ENCODE measurements at regions not wholly inside any gene's neighbourhood (a gene's known extent, or its start where the extent isn't known, plus 50 kb on each side); places are given as distances from the start of the nearest gene placed in this dataset.

DNA sequence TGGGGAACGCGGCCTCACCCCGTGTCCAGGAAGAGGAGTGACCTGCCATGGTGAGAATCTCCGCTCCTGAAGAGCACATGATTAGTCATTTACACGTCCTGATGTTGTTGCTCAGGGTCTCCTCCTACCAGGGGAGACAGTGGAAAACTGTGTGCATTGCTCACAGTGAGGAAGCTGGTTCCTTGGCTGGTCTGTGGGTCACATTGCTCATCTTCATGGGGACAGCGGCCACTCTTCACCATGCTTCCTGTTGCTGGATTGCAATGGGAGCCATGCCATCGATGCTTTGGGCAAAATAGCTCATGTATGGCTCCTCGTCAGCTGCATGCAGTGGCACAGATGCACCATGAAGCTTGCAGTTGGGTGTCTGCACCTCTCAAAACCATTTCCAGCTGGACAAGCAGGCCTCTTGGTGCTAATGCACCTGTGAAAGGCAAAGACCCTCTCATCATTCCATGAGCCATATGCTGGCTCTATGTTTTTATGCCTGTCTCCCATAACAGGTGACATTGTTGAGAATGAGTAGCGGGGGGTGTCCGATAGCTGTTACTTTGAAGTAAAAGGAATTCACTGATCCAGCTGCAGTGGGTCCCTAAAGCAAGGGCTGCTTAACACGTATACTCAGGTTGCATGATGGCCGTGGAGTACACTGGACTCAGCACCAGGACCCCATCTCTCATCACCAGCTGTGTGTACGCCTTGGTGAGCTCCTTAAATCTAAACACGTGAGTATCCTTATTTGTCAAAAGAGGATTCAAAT lies 135.0 kb upstream of the ALKAL2 start:
- no peak overlapping the region for H3K9ac ChIP-seq (ENCODE audit: extremely low read depth, low read length, poor library complexity, severe bottlenecking)
- WGBS, 2 experiments (ENCODE audit: insufficient coverage in 1 of 2, insufficient read length in 1 of 2), result 91% methylated on average over 9 to 14 of the region's 14 CpGs
- TF ChIP-seq, protein P1, sequence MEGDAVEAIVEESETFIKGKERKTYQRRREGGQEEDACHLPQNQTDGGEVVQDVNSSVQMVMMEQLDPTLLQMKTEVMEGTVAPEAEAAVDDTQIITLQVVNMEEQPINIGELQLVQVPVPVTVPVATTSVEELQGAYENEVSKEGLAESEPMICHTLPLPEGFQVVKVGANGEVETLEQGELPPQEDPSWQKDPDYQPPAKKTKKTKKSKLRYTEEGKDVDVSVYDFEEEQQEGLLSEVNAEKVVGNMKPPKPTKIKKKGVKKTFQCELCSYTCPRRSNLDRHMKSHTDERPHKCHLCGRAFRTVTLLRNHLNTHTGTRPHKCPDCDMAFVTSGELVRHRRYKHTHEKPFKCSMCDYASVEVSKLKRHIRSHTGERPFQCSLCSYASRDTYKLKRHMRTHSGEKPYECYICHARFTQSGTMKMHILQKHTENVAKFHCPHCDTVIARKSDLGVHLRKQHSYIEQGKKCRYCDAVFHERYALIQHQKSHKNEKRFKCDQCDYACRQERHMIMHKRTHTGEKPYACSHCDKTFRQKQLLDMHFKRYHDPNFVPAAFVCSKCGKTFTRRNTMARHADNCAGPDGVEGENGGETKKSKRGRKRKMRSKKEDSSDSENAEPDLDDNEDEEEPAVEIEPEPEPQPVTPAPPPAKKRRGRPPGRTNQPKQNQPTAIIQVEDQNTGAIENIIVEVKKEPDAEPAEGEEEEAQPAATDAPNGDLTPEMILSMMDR (conservative IDR thresholded peaks at IDR 0.05), result no peak
- no peaks in the 10 kb centered on the region for H3K36me3 ChIP-seq (ENCODE audit: control insufficient read depth, insufficient read depth, low read length)
- H3K27me3 Mint-ChIP-seq (ENCODE audit: insufficient read depth), result no peaks in the 10 kb centered on the region
- DNase-seq, result peak; percentile 24
- H3K4me1 ChIP-seq (ENCODE audit: control insufficient read depth, insufficient read depth, low read length), result no peaks in the 10 kb centered on the region
- no peaks in the 10 kb centered on the region for H3K9me3 Mint-ChIP-seq
- no peak overlapping the region for H3K27ac Mint-ChIP-seq
- no peaks in the 10 kb centered on the region for H3K36me3 Mint-ChIP-seq (ENCODE audit: low read depth)
- peaks cover 7% of the 10 kb centered on the region for H3K4me1 Mint-ChIP-seq
- H3K9me3 ChIP-seq (ENCODE audit: control insufficient read depth, low read length), result no peaks in the 10 kb centered on the region
- H3K27me3 ChIP-seq (ENCODE audit: control insufficient read depth, insufficient read depth, low read length, poor library complexity, severe bottlenecking), result no peaks in the 10 kb centered on the region
- H3K27ac ChIP-seq (ENCODE audit: low read depth, low read length), result no peak overlapping the region
- H3K4me3 ChIP-seq (ENCODE audit: low read length), result no peak overlapping the region
- H3K4me3 Mint-ChIP-seq, result no peak overlapping the region

DNA sequence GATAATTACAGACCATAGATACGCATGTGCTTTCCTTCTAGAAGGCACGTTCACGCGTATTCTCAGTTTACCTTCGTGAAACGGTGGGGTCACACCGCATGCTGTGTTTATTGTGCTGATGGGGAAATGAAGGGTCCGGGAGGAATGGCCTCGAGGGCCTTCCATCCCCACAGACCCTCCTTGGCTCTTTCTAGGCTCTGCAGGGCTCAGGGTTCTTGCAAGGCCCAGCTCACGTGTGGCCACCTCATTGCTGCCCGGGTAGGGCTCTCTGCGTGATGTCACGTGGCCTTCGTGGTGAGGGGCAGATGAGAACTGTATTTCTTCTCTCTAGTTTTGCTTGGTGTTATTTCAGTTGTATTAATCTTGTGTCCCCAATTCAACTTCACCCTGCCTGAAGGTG lies 133.5 kb upstream of the ALKAL2 start:
- no peak overlapping the region for H3K9ac ChIP-seq (ENCODE audit: extremely low read depth, low read length, poor library complexity, severe bottlenecking)
- TF ChIP-seq, protein P1 (conservative IDR thresholded peaks at IDR 0.05), result no peak
- H3K4me3 ChIP-seq (ENCODE audit: low read length), result no peak overlapping the region
- Mint-ChIP-seq H3K4me1 (peaks cover 7% of the 10 kb centered on the region), H3K4me3 (no peak overlapping the region), H3K9me3 (no peaks in the 10 kb centered on the region), H3K27ac (no peak overlapping the region), H3K27me3 (ENCODE audit: insufficient read depth) (no peaks in the 10 kb centered on the region), H3K36me3 (ENCODE audit: low read depth) (no peaks in the 10 kb centered on the region)
- H3K27me3 ChIP-seq (ENCODE audit: control insufficient read depth, insufficient read depth, low read length, poor library complexity, severe bottlenecking), result no peaks in the 10 kb centered on the region
- no peaks in the 10 kb centered on the region for H3K36me3 ChIP-seq (ENCODE audit: control insufficient read depth, insufficient read depth, low read length)
- 97 to 100% methylated on average over 5 to 14 of the region's 14 CpGs for WGBS, 2 experiments (ENCODE audit: insufficient coverage in 1 of 2, insufficient read length in 1 of 2)
- H3K9me3 ChIP-seq (ENCODE audit: control insufficient read depth, low read length), result no peaks in the 10 kb centered on the region
- no peak overlapping the region for H3K27ac ChIP-seq (ENCODE audit: low read depth, low read length)
- no peaks in the 10 kb centered on the region for H3K4me1 ChIP-seq (ENCODE audit: control insufficient read depth, insufficient read depth, low read length)
- DNase-seq, result peak; percentile 8

DNA sequence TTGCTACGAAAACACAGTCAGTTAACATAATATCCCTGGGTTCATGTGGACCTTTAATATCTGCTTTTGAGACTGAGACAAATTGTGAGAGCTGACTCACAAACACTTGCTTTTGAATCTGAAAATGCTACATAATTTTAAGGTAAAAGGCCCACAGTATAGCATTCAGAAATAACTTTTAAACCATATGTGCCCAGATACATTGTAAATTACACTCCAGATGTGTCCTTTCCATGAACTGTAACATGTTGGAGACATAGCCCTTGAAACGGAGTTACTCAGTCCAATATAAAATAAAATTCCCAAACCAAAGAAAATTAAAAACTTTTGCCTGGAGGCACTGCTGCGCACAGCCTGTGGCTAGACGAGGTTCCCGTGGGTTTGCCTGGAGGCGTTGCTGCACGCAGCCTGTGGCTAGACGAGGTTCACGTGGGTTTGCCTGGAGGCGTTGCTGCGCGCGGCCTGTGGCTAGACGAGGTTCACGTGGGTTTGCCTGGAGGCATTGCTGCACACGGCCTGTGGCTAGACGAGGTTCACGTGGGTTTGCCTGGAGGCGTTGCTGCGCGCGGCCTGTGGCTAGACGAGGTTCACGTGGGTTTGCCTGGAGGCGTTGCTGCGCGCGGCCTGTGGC lies 131.9 kb upstream of the ALKAL2 start:
- Mint-ChIP-seq H3K4me3 (no peak overlapping the region), H3K27ac (no peak overlapping the region), H3K4me1 (peaks cover 1% of the 10 kb centered on the region), H3K36me3 (ENCODE audit: low read depth) (no peaks in the 10 kb centered on the region), H3K9me3 (no peaks in the 10 kb centered on the region), H3K27me3 (ENCODE audit: insufficient read depth) (no peaks in the 10 kb centered on the region)
- H3K4me3 ChIP-seq (ENCODE audit: low read length), result no peak overlapping the region
- 96 to 100% methylated on average over 7 to 18 of the region's 28 CpGs for WGBS, 2 experiments (ENCODE audit: insufficient coverage in 1 of 2, insufficient read length in 1 of 2)
- no peak overlapping the region for H3K27ac ChIP-seq (ENCODE audit: low read depth, low read length)
- TF ChIP-seq, protein P1 (conservative IDR thresholded peaks at IDR 0.05), result no peak
- no peaks in the 10 kb centered on the region for H3K36me3 ChIP-seq (ENCODE audit: control insufficient read depth, insufficient read depth, low read length)
- no peaks in the 10 kb centered on the region for H3K27me3 ChIP-seq (ENCODE audit: control insufficient read depth, insufficient read depth, low read length, poor library complexity, severe bottlenecking)
- DNase-seq, result peak; percentile 3
- no peaks in the 10 kb centered on the region for H3K4me1 ChIP-seq (ENCODE audit: control insufficient read depth, insufficient read depth, low read length)
- H3K9me3 ChIP-seq (ENCODE audit: control insufficient read depth, low read length), result no peaks in the 10 kb centered on the region
- H3K9ac ChIP-seq (ENCODE audit: extremely low read depth, low read length, poor library complexity, severe bottlenecking), result no peak overlapping the region
